Upper lobe of left lung (tissue), 4 donors: ENCODE measurements at regions not wholly inside any gene's neighbourhood (a gene's known extent, or its start where the extent isn't known, plus 50 kb on each side); places are given as distances from the start of the nearest gene placed in this dataset.

Experiments used
- POLR2AphosphoS5 ChIP-seq, 2 donors: sonication (generic); formaldehyde crosslinking; IDR thresholded peaks; one replicate each; pipeline ENCODE4 v1.5.1; 2017; ENCODE audit warnings: antibody characterized with exemption in 2 of 2
- TF ChIP-seq, protein P1 (sequence below), 6 experiments: fragments of 450-650 bp in 4 of 6; fragments of 200-600 bp in 2 of 6; sonication (generic) in 2 of 6; IDR thresholded peaks; one replicate each; pipeline ENCODE4 v1.5.1; 2016 to 2019; ENCODE audit warnings: antibody characterized with exemption in 6 of 6

DNA sequence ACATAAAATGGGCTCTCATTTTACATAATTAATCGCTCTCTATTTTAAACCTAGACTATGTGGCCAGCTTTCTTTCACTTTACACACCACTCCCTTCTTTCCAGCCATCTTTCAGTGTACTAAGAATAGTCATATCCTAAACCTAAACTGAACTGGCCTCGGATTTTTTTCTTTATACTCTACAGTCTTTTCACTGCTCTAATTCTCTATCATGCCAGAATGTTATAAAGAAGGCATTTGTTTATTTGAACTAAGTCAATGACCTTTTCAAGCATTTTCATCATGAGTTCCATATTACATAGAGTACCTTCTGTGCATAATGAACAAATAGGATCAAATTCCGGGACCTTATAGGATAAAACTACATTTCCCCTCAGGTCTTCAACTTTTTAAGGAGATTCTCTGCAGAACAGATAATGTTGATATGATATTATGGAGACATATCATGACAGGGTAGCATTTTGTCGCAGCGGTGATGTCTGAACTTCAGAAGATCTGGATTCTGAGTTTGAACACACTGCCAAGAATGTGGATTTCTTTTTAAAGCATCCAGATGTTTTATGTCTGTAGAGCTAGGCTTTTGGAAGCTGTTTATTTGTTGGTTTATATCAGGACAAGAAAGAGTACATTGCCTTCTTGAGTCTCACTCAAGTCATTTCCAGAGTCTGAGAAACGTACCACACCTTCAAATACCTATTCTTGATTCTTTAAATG is 1047.3 kb downstream of the MCTP2 start:
- TF ChIP-seq, protein P1, sequence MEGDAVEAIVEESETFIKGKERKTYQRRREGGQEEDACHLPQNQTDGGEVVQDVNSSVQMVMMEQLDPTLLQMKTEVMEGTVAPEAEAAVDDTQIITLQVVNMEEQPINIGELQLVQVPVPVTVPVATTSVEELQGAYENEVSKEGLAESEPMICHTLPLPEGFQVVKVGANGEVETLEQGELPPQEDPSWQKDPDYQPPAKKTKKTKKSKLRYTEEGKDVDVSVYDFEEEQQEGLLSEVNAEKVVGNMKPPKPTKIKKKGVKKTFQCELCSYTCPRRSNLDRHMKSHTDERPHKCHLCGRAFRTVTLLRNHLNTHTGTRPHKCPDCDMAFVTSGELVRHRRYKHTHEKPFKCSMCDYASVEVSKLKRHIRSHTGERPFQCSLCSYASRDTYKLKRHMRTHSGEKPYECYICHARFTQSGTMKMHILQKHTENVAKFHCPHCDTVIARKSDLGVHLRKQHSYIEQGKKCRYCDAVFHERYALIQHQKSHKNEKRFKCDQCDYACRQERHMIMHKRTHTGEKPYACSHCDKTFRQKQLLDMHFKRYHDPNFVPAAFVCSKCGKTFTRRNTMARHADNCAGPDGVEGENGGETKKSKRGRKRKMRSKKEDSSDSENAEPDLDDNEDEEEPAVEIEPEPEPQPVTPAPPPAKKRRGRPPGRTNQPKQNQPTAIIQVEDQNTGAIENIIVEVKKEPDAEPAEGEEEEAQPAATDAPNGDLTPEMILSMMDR (IDR thresholded peaks at IDR 0.05) = no peak
- TF ChIP-seq POLR2AphosphoS5 (IDR thresholded peaks at IDR 0.05) = no peak
